Colonic mucosa (tissue), 4 donors: ENCODE measurements at regions not wholly inside any gene's neighbourhood (a gene's known extent, or its start where the extent isn't known, plus 50 kb on each side); places are given as distances from the start of the nearest gene placed in this dataset.

ENCODE experiments used
- DNase-seq: peaks from one replicate; pipeline ENCODE4 v3.0.0-alpha.2; 2020
- H3K27ac ChIP-seq: fragments of 200-600 bp; one replicate; pipeline ENCODE4 v1.8.0; 2021
- H3K27me3 ChIP-seq: fragments of 200-600 bp; one replicate; pipeline ENCODE4 v1.8.0; 2021
- H3K36me3 ChIP-seq: fragments of 200-600 bp; one replicate; pipeline ENCODE4 v1.8.0; 2021
- H3K4me1 ChIP-seq: fragments of 200-600 bp; one replicate; pipeline ENCODE4 v1.8.0; 2021; ENCODE audit warnings: mild to moderate bottlenecking
- H3K4me3 ChIP-seq: fragments of 200-600 bp; one replicate; pipeline ENCODE4 v1.8.0; 2021
- H3K9ac ChIP-seq, 2 donors: one replicate each; pipeline ENCODE4 v1.7.0; 2013; ENCODE audit warnings: control low read depth in 2 of 2, low read depth in 2 of 2, low read length in 2 of 2
- H3K9me3 ChIP-seq: fragments of 200-600 bp; one replicate; pipeline ENCODE4 v1.8.0; 2021
- intact Hi-C: fragments of 100-400 bp; cut with DNase I; formaldehyde crosslinking; loops from one replicate; pipeline ENCODE4 v1.14.1; 2022
- TF ChIP-seq, protein P1 (sequence below): fragments of 200-600 bp; IDR thresholded peaks from one replicate; pipeline ENCODE4 v1.8.0; 2022; ENCODE audit warnings: antibody characterized with exemption, mild to moderate bottlenecking
- donor health status: healthy.
- donor health status: DM: no; HTN: no; CAD: no.
- donor health status: DM: no; HTN: no; CAD: no.

DNA sequence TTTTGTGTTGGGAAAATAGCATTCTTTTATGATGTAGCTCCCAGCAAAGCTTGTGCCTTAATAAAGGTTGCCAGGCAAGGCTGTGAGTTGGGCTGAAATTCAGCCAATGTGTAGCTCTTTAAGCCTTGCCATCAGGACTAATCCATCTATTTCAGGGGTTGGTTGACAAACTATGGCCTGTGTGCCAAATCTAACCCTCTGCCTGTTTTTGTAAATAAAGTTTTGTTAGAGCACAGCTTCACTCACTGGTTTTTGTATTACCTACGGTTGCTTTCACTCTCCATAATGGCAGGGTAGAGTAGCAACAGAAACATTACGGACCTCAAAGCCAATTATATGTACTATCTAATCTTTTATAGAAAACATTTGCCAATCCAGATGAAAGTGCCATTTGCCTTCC is 638.1 kb upstream of the POT1 start:
- TF ChIP-seq, protein P1, sequence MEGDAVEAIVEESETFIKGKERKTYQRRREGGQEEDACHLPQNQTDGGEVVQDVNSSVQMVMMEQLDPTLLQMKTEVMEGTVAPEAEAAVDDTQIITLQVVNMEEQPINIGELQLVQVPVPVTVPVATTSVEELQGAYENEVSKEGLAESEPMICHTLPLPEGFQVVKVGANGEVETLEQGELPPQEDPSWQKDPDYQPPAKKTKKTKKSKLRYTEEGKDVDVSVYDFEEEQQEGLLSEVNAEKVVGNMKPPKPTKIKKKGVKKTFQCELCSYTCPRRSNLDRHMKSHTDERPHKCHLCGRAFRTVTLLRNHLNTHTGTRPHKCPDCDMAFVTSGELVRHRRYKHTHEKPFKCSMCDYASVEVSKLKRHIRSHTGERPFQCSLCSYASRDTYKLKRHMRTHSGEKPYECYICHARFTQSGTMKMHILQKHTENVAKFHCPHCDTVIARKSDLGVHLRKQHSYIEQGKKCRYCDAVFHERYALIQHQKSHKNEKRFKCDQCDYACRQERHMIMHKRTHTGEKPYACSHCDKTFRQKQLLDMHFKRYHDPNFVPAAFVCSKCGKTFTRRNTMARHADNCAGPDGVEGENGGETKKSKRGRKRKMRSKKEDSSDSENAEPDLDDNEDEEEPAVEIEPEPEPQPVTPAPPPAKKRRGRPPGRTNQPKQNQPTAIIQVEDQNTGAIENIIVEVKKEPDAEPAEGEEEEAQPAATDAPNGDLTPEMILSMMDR: no peak
- Histone ChIP-seq H3K27ac (no peak overlapping the region), H3K36me3 (no peaks in the 10 kb centered on the region), H3K9me3 (no peaks in the 10 kb centered on the region), H3K9ac (no peak overlapping the region), H3K4me1 (no peaks in the 10 kb centered on the region), H3K4me3 (no peak overlapping the region), H3K27me3 (no peaks in the 10 kb centered on the region)
- no peak for DNase-seq
- intact Hi-C loops: no loop called here

DNA sequence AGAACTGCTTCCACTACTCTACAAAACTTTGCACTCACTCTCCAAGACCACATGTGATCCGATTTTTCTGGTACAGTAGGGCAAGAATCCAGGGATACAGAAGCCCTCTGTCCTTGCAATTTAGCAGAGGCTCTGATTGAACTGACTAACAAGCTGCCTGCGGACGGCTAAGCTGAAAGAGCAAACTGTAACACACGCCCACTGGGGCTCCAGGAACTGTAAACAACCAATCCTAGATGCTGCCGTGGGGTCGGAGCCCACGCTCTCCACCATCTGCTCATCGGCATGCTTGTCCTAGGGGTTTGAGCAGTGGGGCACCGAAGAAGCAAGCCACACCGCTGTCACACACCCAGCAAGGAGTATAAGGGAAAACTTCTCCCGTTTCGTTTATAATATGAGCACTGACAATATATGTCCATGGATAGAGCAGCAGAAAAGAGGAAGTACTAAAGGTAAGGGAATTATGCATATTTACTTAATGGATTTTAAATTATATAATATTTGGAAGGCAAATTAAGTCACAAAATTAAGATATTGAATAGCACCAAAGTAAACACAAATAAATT is 634.4 kb upstream of the POT1 start:
- no peaks in the 10 kb centered on the region for H3K4me1 ChIP-seq
- H3K9me3 ChIP-seq: no peaks in the 10 kb centered on the region
- H3K4me3 ChIP-seq: no peak overlapping the region
- TF ChIP-seq, protein P1: no peak
- DNase-seq: no peak
- H3K9ac ChIP-seq: no peak overlapping the region
- H3K36me3 ChIP-seq: no peaks in the 10 kb centered on the region
- intact Hi-C loops: no loop called here
- no peak overlapping the region for H3K27ac ChIP-seq
- H3K27me3 ChIP-seq: no peaks in the 10 kb centered on the region

DNA sequence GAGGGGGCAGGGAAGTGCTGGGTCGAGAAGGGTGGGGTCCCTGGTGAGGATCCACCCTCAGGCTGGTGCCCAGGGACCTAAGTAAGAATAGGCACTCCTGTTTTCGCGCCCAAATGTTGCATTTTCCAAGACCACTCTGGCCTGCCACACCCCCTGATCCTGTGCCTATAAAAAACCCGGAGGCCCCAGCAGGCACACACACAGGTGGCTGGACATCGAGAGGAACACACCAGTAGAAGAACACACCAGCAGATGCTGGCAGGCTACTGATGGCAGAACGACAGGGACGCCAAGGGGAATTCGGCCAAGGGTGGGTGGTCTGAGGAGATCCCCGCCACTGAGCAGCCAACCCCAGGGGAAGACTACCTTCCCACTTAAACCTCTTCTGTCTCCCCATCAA is 633.9 kb upstream of the POT1 start:
- TF ChIP-seq, protein P1: no peak
- DNase-seq: no peak
- intact Hi-C loops: no loop called here
- Histone ChIP-seq H3K27me3 (no peaks in the 10 kb centered on the region), H3K4me1 (no peaks in the 10 kb centered on the region), H3K9ac (no peak overlapping the region), H3K36me3 (no peaks in the 10 kb centered on the region), H3K9me3 (no peaks in the 10 kb centered on the region), H3K4me3 (no peak overlapping the region), H3K27ac (no peak overlapping the region)

DNA sequence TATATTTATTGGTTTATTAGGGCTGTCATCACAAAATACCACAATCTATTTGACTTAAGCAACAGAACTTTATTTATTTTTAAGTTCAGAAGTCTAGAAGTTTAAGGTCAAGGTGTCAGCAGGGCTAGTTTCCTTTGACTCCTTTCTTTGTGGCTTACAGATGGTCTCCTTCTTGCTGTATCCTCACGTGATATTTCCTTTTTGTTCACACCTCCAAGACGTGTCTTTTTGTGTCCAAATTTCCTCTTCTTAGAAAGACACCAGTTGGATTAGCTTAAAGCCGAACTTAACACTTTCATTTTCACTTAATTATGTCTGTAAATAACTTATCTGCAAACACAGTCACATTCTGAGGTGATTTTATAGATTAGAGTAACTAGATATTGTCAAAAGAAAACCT is 631.4 kb upstream of the POT1 start:
- no peaks in the 10 kb centered on the region for H3K27me3 ChIP-seq
- no peak overlapping the region for H3K27ac ChIP-seq
- intact Hi-C loops: no loop called here
- TF ChIP-seq, protein P1: no peak
- no peak for DNase-seq
- H3K9me3 ChIP-seq: no peaks in the 10 kb centered on the region
- no peaks in the 10 kb centered on the region for H3K36me3 ChIP-seq
- no peak overlapping the region for H3K9ac ChIP-seq
- no peaks in the 10 kb centered on the region for H3K4me1 ChIP-seq
- no peak overlapping the region for H3K4me3 ChIP-seq

DNA sequence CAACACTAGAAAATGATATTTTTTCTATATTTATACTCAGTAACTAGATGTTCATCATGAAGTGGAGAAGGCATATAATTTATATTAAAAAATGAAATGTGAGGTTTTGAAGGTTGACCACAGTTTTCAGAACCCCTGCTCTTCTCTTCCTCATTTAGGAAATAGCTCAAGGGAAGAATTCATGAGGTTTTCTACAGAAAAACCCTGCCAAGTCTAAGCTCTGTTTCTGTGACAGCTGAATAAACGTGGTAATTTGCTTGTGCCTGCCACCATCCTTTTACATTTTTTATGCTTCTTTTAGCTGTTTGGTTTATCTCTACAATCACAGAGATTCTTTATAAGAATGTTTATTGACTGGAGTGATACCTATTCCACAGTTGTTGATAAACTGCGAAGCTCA is 630.3 kb upstream of the POT1 start:
- intact Hi-C loops: no loop called here
- no peaks in the 10 kb centered on the region for H3K27me3 ChIP-seq
- TF ChIP-seq, protein P1: no peak

DNA sequence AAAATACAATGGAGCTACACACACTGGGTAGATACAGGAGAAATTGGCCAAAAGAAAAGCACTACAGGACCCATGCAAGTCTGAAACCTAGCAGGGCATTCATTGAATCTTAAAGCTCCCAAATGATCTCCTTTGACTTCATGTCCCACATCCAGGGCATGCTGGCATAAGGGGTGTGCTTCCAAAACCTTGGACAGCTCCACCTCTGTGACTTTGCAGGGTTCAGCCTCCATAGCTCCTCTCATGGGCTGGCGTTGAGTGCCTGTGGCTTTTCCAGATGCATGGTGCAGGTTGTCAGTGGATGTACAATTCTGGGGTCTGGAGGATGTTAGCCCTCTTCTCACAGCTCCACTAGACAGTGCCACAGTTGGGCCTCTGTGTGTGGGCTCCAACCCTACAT is 626.3 kb upstream of the POT1 start:
- no peaks in the 10 kb centered on the region for H3K27me3 ChIP-seq
- H3K36me3 ChIP-seq: no peaks in the 10 kb centered on the region
- TF ChIP-seq, protein P1: no peak
- intact Hi-C loops: no loop called here
- H3K4me1 ChIP-seq: no peaks in the 10 kb centered on the region
- no peak overlapping the region for H3K27ac ChIP-seq
- H3K9ac ChIP-seq: no peak overlapping the region
- H3K9me3 ChIP-seq: no peaks in the 10 kb centered on the region
- DNase-seq: no peak
- H3K4me3 ChIP-seq: no peak overlapping the region

More for the DNA sequence above, 630.3 kb upstream of the POT1 start:
- no peaks in the 10 kb centered on the region for H3K4me1 ChIP-seq
- H3K9ac ChIP-seq: no peak overlapping the region
- no peak overlapping the region for H3K4me3 ChIP-seq
- no peak for DNase-seq
- H3K27ac ChIP-seq: no peak overlapping the region
- no peaks in the 10 kb centered on the region for H3K36me3 ChIP-seq
- no peaks in the 10 kb centered on the region for H3K9me3 ChIP-seq
